ENCODE measurements at regions not wholly inside any gene's neighbourhood (a gene's known extent, or its start where the extent isn't known, plus 50 kb on each side); places are given as distances from the start of the nearest gene placed in this dataset.
"Not testable (repeated sequence)": the region's sequence is repeated elsewhere in the genome, so short reads cannot be mapped to it uniquely, and the experiment has no call there.

GRCh38 chr1:55300975-55301374 is 85.8 kb upstream of the USP24 start:
- no TSS peak for BruUV-seq (replicated peaks)
- peaks cover 5% of the 10 kb centered on the region; the same call in 1 of the 2 replicates for H3K9me3 ChIP-seq (ENCODE audit: insufficient read depth, low read depth)
- ChIA-PET CTCF (no interaction called here), POLR2A (ENCODE audit: unreplicated experiment) (no interaction called here)
- intact Hi-C loops (cut with micrococcal nuclease; ENCODE audit: unreplicated experiment) = no loop called here
- no peak for DNase-seq
- TF ChIP-seq EZH2 (IDR thresholded peaks at IDR 0.05; ENCODE audit: low read depth) = no peak
- no peaks in the 10 kb centered on the region for H3K79me2 ChIP-seq (ENCODE audit: low read depth)
- no peaks in the 10 kb centered on the region for H4K20me1 ChIP-seq (ENCODE audit: insufficient read depth)
- 0 out of 2 replicates have a peak, but pooled peaks cover 6% of the 10 kb centered on the region for H3K4me1 ChIP-seq (replicated peaks; ENCODE audit: insufficient read depth)
- no peak overlapping the region for H3K27ac ChIP-seq
- no peak overlapping the region for H3K4me2 ChIP-seq
- H3K4me3 ChIP-seq = no peak overlapping the region
- no peaks in the 10 kb centered on the region for H3K27me3 ChIP-seq (ENCODE audit: insufficient read depth, low read depth)
- H3F3A ChIP-seq (ENCODE audit: insufficient read depth, low read depth) = no peaks in the 10 kb centered on the region; the same call in 1 of the 2 replicates
- H2AFZ ChIP-seq = no peak overlapping the region
- no peaks in the 10 kb centered on the region for H3K36me3 ChIP-seq (ENCODE audit: low read depth)
- no peaks in the 10 kb centered on the region for H3K9me2 ChIP-seq (ENCODE audit: insufficient read depth)

DNA sequence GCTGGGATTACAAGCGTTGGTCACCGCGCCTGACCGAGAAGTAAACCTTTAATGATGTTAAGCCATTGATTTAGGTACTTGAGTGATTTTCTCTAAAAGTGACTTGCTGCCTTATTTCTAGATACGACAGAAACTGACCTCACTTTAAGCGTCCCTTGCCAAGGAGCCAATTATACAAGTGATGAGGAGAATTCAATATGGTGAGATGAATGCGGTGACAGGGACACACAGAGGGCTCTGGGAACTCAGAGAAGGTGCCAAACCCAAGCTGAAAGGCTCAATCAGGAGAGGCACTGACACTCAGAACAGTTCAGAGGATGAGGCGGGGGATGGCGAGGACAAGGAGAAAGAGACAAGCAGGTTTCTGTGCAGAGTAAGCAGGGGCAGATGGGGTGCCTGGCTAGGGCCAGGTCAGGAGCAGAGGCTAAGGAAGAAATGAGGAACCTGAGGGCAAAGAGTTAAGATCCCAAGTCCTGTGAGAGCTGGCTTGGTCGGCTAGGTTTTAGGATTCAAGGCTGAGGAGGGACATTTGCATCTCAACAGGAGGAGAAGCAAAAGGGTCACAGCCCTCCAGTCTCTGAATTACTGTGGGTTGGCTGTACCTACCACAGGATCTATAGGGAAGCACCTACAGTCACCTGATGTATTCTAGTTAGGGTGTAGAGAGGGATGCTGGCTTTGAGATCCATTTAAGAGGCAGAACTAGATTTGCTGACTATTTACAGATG is 83.2 kb upstream of the USP24 start:
- Histone ChIP-seq H3K9me2 (ENCODE audit: insufficient read depth) (no peaks in the 10 kb centered on the region), H3K27me3 (ENCODE audit: insufficient read depth, low read depth) (no peaks in the 10 kb centered on the region), H3K9me3 (ENCODE audit: insufficient read depth, low read depth) (peaks cover 8% of the 10 kb centered on the region; the same call in 1 of the 2 replicates), H3K4me3 (no peak overlapping the region), H3K4me1 (replicated peaks; ENCODE audit: insufficient read depth) (0 out of 2 replicates have a peak, but pooled peaks cover 6% of the 10 kb centered on the region), H2AFZ (no peak overlapping the region), H3F3A (ENCODE audit: insufficient read depth, low read depth) (no peaks in the 10 kb centered on the region; the same call in 1 of the 2 replicates), H3K36me3 (ENCODE audit: low read depth) (no peaks in the 10 kb centered on the region), H3K79me2 (ENCODE audit: low read depth) (no peaks in the 10 kb centered on the region), H3K27ac (no peak overlapping the region), H4K20me1 (ENCODE audit: insufficient read depth) (no peaks in the 10 kb centered on the region), H3K4me2 (no peak overlapping the region)
- no TSS peak for BruUV-seq (replicated peaks)
- DNase-seq = no peak
- CTCF ChIA-PET = no interaction called here
- intact Hi-C loops (cut with micrococcal nuclease; ENCODE audit: unreplicated experiment) = no loop called here
- POLR2A ChIA-PET (ENCODE audit: unreplicated experiment) = no interaction called here
- TF ChIP-seq EZH2 (IDR thresholded peaks at IDR 0.05; ENCODE audit: low read depth) = no peak
- TF ChIP-seq, protein P1, sequence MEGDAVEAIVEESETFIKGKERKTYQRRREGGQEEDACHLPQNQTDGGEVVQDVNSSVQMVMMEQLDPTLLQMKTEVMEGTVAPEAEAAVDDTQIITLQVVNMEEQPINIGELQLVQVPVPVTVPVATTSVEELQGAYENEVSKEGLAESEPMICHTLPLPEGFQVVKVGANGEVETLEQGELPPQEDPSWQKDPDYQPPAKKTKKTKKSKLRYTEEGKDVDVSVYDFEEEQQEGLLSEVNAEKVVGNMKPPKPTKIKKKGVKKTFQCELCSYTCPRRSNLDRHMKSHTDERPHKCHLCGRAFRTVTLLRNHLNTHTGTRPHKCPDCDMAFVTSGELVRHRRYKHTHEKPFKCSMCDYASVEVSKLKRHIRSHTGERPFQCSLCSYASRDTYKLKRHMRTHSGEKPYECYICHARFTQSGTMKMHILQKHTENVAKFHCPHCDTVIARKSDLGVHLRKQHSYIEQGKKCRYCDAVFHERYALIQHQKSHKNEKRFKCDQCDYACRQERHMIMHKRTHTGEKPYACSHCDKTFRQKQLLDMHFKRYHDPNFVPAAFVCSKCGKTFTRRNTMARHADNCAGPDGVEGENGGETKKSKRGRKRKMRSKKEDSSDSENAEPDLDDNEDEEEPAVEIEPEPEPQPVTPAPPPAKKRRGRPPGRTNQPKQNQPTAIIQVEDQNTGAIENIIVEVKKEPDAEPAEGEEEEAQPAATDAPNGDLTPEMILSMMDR (conservative IDR thresholded peaks at IDR 0.05) = no peak

DNA sequence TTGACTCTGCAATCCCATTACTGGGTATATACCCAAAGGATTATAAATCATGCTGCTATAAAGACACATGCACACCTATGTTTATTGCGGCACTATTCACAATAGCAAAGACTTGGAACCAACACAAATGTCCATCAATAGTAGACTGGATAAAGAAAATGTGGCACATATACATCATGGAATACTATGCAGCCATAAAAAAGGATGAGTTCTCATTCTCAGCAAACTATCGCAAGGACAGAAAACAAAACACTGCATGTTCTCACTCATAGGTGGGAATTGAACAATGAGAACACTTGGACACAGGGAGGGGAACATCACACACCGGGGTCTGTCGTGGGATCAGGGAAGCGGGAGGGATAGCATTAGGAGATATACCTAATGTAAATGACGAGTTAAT is 81.1 kb upstream of the USP24 start:
- CTCF ChIA-PET; BruUV-seq (replicated peaks); H2AFZ ChIP-seq; intact Hi-C loops (cut with micrococcal nuclease; ENCODE audit: unreplicated experiment); H3K4me1 ChIP-seq (replicated peaks; ENCODE audit: insufficient read depth); H3K27me3 ChIP-seq (ENCODE audit: insufficient read depth, low read depth); H3K27ac ChIP-seq; DNase-seq; H3K36me3 ChIP-seq (ENCODE audit: low read depth); H3K4me2 ChIP-seq; H3K79me2 ChIP-seq (ENCODE audit: low read depth); H4K20me1 ChIP-seq (ENCODE audit: insufficient read depth); H3K4me3 ChIP-seq; H3F3A ChIP-seq (ENCODE audit: insufficient read depth, low read depth); H3K9me3 ChIP-seq (ENCODE audit: insufficient read depth, low read depth); POLR2A ChIA-PET (ENCODE audit: unreplicated experiment); H3K9me2 ChIP-seq (ENCODE audit: insufficient read depth): not testable (repeated sequence)

- Histone ChIP-seq H3K4me2 (no peak overlapping the region), H3K4me1 (replicated peaks; ENCODE audit: insufficient read depth) (peaks cover 4% of the 10 kb centered on the region; the same call in 1 of the 2 replicates), H3K9me2 (ENCODE audit: insufficient read depth) (no peaks in the 10 kb centered on the region), H3K9me3 (ENCODE audit: insufficient read depth, low read depth) (no peaks in the 10 kb centered on the region), H4K20me1 (ENCODE audit: insufficient read depth) (no peaks in the 10 kb centered on the region), H3K27me3 (ENCODE audit: insufficient read depth, low read depth) (no peaks in the 10 kb centered on the region), H3K27ac (no peak overlapping the region), H3K36me3 (ENCODE audit: low read depth) (no peaks in the 10 kb centered on the region), H3F3A (ENCODE audit: insufficient read depth, low read depth) (no peaks in the 10 kb centered on the region), H3K4me3 (no peak overlapping the region), H2AFZ (no peak overlapping the region), H3K79me2 (ENCODE audit: low read depth) (no peaks in the 10 kb centered on the region)
- TF ChIP-seq, protein P1 (conservative IDR thresholded peaks at IDR 0.05) = no peak; the same call in 1 of the 2 replicates
- no peak for TF ChIP-seq EZH2 (IDR thresholded peaks at IDR 0.05; ENCODE audit: low read depth)
- DNase-seq = no peak
- intact Hi-C loops (cut with micrococcal nuclease; ENCODE audit: unreplicated experiment) = loop anchor here (5.0 to 10.0 kb wide), 7 partner anchors 48 to 1205 kb away; no protein-coding TSS in a partner anchor
- POLR2A ChIA-PET (ENCODE audit: unreplicated experiment) = interaction anchor here (0.5 kb wide), 1 partner anchor 1213 kb away, joined by 12 read pairs; no protein-coding TSS in a partner anchor
- CTCF ChIA-PET = no interaction called here
- BruUV-seq (replicated peaks) = no TSS peak
Measured at GRCh38 chr1:55289614-55290013, 74.5 kb upstream of the USP24 start.
